HCT116 (cell line): ENCODE measurements at regions not wholly inside any gene's neighbourhood (a gene's known extent, or its start where the extent isn't known, plus 50 kb on each side); places are given as distances from the start of the nearest gene placed in this dataset.

Experiments used
- CTCF ChIP-seq, 3 experiments: fragments of 200-600 bp in 1 of 3; sonication (generic) in 1 of 3; IDR thresholded peaks in 2 of 3; conservative IDR thresholded peaks in 1 of 3; 2 replicates each; pipeline ENCODE4 v1.5.1; 2012 to 2017; ENCODE audit warnings: low read depth in 2 of 3, low read length in 2 of 3, antibody characterized with exemption in 1 of 3, borderline replicate concordance in 1 of 3, control low read depth in 1 of 3, mild to moderate bottlenecking in 1 of 3, mixed read lengths in 1 of 3, mixed run types in 1 of 3, moderate library complexity in 1 of 3; ENCODE audit not compliant: insufficient read depth in 1 of 3
- EZH2phosphoT487 ChIP-seq: fragments of 200-600 bp; IDR thresholded peaks from 2 replicates; pipeline ENCODE4 v1.6.1; 2018; ENCODE audit warnings: antibody characterized with exemption, borderline replicate concordance
- JUND ChIP-seq: IDR thresholded peaks from 2 replicates; pipeline ENCODE4 v1.6.1; 2012
- POLR2A ChIP-seq: IDR thresholded peaks from 2 replicates; pipeline ENCODE4 v1.7.0; 2011; ENCODE audit warnings: borderline replicate concordance; ENCODE audit not compliant: insufficient read depth, insufficient read length; ENCODE audit errors: extremely low read depth
- POLR2AphosphoS5 ChIP-seq: IDR thresholded peaks from 2 replicates; pipeline ENCODE4 v1.6.1; 2011; ENCODE audit warnings: mild to moderate bottlenecking, low read depth, low read length, moderate library complexity
- RAD21 ChIP-seq: IDR thresholded peaks from 2 replicates; pipeline ENCODE4 v1.6.1; 2012; ENCODE audit warnings: low read depth, mild to moderate bottlenecking
- REST ChIP-seq: IDR thresholded peaks from 2 replicates; pipeline ENCODE4 v1.6.1; 2012; ENCODE audit warnings: low read depth
- TCF7L2 ChIP-seq: IDR thresholded peaks from 2 replicates; pipeline ENCODE4 v1.7.0; 2011; ENCODE audit warnings: borderline replicate concordance, inconsistent platforms; ENCODE audit not compliant: insufficient read depth, insufficient read length; ENCODE audit errors: extremely low read depth
- ZNF274 ChIP-seq: fragments of 200-500 bp; sonication (Bioruptor generic); IDR thresholded peaks from 2 replicates; pipeline ENCODE4 v1.6.1; 2014; ENCODE audit warnings: mild to moderate bottlenecking, low read depth, low read length, inconsistent platforms

GRCh38 chr7:109963741-109964140 is 1127.2 kb upstream of the LRRN3 start:
- TF ChIP-seq RAD21 (no peak), CTCF (IDR thresholded peaks at IDR 0.05 in 2 of 3, conservative IDR thresholded peaks at IDR 0.05 in 1 of 3; ENCODE audit: borderline replicate concordance in 1 of 3, insufficient read depth in 1 of 3, low read depth in 2 of 3, low read length in 2 of 3) (no peak), JUND (no peak), POLR2A (no peak), ZNF274 (no peak), POLR2AphosphoS5 (no peak), REST (no peak), TCF7L2 (no peak), EZH2phosphoT487 (no peak)
